NOMO-1 treated with dmso at 0.1 percent for 144 hours (cell line): ENCODE measurements at regions not wholly inside any gene's neighbourhood (a gene's known extent, or its start where the extent isn't known, plus 50 kb on each side); places are given as distances from the start of the nearest gene placed in this dataset.

ENCODE experiments used
- DNase-seq: peaks from one replicate; lab custom pipeline; 2025; ENCODE audit not compliant: unreplicated experiment; lab: John Stamatoyannopoulos, UW

GRCh38 chr2:57759822-57760300 is 286.7 kb upstream of the VRK2 start:
- DNase-seq, result peak; percentile 36

GRCh38 chr2:57760381-57760801 is 286.2 kb upstream of the VRK2 start:
- no peak for DNase-seq

DNA sequence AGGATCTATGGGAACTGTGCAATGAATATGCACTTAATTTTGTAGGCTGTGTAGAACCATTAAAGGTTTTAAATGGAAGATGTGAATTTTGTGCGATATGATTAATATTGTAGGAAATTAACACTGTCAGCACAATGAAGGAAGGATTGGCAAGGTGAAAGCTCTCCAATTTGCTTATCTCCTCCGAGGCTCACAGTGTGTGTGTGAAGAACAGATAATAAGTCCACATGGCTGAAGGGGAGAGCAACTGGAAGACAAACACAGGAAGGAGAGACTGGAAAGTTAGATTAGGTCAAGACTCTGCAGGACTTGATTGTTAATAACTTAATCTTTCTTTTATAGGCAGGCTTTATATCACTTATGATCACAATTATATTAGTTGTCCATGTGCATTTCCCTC is 269.7 kb upstream of the VRK2 start:
- no peak for DNase-seq

DNA sequence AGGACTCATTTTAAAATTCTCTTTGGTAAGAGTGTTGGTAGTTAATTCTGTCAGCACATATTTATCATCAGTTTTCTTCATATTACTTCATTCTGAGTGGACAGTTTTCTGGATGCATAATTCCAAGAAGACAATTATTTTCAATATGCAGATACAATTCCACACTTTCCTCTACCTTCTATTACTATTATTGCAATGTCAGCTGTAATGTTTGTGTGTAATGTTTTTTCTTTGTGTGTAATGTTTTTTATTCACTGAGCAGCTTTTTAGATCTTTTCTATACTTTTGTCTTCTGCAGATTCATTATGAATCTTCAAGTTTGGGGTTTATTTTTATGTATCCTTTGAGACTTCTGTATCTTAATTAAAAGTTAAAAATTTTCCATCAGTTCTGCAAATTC is 264.0 kb upstream of the VRK2 start:
- DNase-seq, result no peak

- DNase-seq, result no peak
Measured at GRCh38 chr2:57793310-57793709, 253.3 kb upstream of the VRK2 start.

DNA sequence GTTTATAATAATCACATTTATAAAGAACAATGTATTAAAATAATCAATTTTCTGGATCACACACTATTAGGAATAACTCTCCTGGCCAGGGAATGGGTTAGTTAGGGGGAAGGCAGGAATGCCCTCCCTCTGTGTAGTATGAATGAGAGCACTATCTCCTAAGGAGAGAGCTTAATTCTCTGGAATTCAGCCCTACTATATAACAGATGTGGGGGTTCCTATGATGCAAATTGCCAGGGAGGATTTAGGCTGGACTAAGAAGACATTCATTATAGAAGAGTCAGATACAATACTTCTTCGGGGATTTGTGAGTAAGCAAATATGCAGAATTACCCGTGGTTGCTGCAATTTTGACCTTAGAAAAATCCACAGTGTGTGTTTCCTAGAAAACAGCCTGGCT is 250.1 kb upstream of the VRK2 start:
- no peak for DNase-seq

- DNase-seq, result no peak
Measured at GRCh38 chr2:57798346-57798745, 248.3 kb upstream of the VRK2 start.

DNA sequence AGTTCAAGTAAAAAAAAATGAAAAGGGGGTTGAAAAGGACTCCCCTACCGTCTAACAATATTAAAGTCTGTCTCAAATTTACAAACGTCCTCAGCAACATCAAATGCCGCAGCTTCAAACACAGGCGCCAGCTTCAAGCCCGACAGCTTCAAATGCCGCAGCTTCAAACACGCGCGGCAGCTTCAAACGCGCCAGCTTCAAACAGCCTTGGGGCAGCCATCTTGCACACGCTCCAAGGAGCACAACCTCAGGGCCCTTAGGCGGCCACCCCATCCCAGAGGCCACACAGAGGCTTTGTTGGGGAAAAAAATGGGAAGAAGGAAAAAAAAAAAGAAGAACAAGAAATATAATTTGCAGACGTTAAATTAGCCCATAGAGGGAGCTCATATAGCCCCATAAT is 244.4 kb upstream of the VRK2 start:
- DNase-seq, result no peak

GRCh38 chr2:57804971-57805370 is 241.6 kb upstream of the VRK2 start:
- DNase-seq, result no peak

DNA sequence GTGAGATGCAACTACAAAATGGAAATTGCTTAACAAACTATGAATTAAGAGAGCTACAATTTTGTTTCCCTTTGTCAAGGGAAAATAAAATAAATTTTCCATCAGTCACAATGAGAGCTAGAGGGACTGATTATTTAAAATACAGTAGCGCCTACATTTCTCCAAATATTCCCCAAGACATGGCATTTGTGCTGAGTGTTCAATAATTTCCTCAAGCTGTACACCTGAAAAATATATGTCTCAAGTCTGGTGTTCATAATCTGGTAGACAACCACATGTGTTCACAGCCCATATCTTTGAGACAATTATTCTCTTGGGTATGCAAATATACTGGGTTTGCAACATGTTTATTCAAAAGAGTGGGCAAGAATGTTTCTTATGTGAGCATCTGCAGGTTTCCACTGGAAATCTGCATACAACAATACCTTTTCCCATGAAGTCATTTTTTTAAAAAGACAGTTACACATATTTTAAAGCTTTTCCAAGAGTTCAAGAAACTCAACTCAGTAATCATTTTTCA is 240.1 kb upstream of the VRK2 start:
- DNase-seq, result no peak

DNA sequence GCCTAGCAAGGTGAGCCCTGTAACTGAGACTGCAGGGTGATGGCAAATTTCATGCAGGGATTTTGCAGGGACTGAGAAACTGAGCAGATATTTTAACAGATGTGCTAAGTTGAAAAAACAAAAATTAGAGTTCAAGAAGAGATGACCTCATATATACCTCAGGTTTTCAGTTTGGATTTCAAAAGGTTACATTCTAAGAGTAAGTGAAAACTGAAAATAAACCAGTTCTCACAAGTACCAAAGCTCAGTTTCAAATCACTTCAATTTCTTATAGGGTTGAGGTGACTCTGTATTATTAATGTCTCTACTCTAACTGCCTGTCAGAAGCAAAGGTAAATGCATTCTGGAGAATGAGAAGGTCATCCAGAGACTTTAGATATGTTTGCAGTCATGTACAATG is 237.4 kb upstream of the VRK2 start:
- DNase-seq, result no peak

DNA sequence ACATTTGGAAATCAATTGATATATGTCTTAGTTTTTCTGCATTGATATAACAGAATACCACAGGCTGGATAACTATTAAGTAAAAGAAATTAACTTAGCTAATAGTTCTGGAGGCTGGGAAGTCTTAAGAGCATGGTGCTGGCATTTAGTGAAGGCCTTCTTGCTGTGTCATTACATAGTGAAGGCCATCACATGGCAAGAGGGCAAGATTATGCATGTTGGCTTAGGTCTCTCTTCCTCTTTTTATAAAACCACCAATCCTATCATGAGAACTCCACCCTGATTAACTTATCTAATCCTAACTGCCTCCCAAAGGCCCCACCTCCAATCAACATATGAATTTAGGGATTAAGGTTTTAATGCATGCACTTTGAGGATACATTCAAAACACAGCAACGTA is 225.5 kb upstream of the VRK2 start:
- no peak for DNase-seq

- no peak for DNase-seq
Measured at GRCh38 chr2:57828221-57828620, 218.4 kb upstream of the VRK2 start.

DNA sequence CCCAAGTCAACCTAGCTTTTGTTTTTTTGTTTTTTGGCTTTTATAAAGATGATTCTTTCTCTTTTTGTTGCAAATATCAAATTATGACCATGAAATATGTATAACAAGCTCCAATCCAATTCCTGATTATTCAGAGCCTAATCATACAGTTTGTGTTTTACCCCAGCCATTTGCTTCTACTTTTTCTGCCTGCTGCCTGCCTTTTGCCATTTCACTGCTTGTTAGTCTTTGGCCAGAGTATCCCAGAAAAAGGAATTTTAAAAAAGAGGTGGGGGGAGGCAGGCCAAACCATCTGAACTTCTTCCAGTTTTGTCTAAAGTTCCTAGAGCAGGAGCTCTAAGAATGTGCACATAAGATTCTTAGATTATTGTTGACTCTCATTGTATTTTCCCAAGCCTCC is 211.9 kb upstream of the VRK2 start:
- DNase-seq, result no peak

DNA sequence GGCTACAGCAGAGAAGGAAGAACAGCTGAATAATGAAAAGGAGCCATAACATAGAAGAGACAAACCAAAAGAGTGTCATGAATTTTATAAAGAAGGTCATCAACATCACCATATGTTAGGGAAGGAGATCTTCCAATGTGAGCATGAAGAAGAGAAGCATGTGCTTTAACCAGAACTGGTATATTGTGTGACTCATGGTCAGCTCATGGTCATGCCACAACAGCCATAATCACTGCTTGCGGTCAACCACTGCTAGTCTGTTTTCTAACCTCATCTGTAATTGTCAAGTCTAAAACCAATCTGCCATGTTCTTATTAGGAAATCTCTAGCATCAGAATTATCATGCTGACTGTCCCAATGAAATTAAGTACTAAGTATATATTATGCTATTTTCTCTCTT is 204.1 kb upstream of the VRK2 start:
- DNase-seq, result no peak

- DNase-seq, result no peak
Measured at GRCh38 chr2:57843158-57843557, 203.4 kb upstream of the VRK2 start.

GRCh38 chr2:57848723-57849122 is 197.9 kb upstream of the VRK2 start:
- DNase-seq, result no peak

GRCh38 chr2:57849843-57850242 is 196.8 kb upstream of the VRK2 start:
- no peak for DNase-seq

DNA sequence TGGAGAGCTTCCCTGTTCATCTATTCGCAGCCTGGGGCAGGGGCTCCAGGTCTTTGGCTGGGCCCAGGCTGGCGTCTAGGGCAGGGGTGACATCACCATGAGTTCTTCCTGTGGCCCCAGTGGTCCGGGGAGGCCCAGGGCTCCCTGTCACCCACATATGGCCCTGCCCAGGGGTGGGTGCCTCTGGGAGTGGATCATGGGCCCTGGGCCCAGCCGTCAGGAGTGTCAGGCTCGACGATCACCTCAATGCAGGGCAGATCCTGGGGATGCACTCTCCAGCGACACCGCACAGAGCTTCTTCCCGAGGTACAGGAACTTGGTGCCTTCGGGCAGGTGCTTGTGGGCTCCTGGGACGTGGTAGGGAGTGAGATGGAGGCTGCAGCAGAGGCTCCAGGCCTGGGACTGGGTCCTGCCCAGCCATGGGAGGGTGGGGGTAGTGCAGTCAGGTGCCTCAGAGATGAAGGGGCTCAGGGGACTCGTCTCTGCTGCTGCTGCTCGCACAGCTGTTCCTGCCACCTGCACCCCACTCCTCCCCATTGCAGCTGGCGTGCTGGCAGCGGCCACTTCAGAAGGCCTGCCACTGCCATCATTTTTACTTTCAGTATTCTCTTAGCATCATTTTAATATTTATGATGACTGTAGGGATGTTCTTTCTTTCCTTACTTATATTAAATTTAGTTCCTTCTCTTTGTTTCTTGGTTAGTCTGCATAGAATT is 196.0 kb upstream of the VRK2 start:
- no peak for DNase-seq

DNA sequence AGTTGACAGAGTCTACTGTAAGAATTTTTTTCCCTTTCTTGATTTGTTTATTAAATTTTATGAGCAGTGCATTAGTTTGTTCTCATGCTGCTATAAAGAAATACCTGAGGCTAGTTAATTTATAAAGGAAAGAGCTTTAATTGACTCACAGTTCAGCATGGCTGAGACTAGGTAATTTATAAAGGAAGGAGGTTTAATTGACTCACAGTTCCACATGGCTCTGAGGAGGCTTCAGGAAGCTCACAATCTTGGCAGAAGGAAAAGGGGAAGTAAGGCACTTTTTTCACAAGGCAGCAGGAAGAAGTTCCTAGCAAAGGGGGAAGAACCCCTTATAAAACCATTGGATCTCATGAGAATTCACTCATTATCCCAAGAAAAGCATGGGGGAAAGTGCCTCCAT is 191.4 kb upstream of the VRK2 start:
- DNase-seq, result no peak

DNA sequence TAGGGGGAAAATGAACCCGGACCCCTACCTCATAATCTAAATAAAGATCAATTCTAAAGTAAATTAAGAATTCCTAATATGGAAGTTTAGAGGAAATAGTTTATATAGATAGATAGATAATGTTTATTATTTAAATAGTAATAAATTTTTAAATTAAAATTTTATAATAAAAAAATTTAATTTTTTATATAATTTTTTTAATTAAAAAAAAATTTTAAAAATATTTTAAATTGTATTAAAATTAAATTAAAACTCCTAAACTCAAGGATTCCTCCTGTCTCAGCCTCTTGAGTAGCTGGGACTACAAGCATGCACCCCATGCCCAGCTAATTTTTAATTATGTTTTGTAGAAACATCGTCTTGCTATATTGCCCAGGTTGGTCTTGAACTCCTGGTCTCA is 186.9 kb upstream of the VRK2 start:
- DNase-seq, result no peak

GRCh38 chr2:57862153-57862552 is 184.5 kb upstream of the VRK2 start:
- no peak for DNase-seq

DNA sequence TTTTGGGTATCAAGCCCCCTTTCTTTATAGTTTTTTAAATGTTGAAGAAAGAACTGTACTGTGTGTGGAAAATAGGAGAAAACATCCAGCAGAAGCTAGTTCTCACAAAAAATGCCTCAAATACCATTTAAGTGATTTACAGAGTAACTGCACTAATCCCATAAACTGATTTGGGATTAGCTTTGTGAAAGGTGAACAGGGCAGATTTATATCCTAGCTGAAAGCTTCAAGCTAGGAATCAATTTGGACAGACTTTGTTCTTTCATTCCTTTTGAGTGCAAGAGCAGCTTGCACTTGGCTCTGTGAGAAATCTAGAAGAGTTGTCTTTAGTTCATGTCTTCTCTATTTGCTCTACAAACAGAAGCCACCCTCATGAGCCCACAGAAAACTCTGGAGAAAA is 183.9 kb upstream of the VRK2 start:
- no peak for DNase-seq
